ENCODE measurements at regions not wholly inside any gene's neighbourhood (a gene's known extent, or its start where the extent isn't known, plus 50 kb on each side); places are given as distances from the start of the nearest gene placed in this dataset.

DNA sequence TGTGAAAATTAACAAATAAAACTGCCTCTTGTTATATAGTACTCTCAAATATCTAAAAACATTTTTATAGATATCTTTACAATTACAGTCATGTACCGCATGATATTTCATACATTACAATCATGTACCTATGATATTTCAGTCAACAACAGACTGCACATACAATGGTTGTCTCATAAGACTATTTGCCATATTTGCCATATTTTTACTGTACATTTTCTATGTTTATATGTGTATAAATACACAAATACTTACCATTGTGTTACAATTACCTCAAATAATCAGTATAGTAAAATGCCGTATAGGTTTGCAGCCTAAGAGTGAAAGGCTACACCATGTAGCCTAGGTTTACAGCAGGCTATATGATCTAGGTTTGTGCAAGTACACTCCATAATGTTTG, 336.0 kb upstream of the PCDH15 start:
- Histone ChIP-seq H3K36me3 (no peaks in the 10 kb centered on the region), H3K27me3 (replicated peaks; ENCODE audit: insufficient read depth) (no peaks in the 10 kb centered on the region), H3K4me1 (replicated peaks) (no peaks in the 10 kb centered on the region), H3K9me3 (no peaks in the 10 kb centered on the region), H3K27ac (no peak overlapping the region), H3K4me3 (no peak overlapping the region)
- DNase-seq (ENCODE audit: low spot score), result no peak
- intact Hi-C loops (cut with DNase I), result no loop called here
- 92% methylated on average over 2 of the region's 2 CpGs for WGBS
- TF ChIP-seq POLR2AphosphoS5 (IDR thresholded peaks at IDR 0.05), result no peak
- TF ChIP-seq POLR2A (IDR thresholded peaks at IDR 0.05), result no peak
- TF ChIP-seq, protein P1, sequence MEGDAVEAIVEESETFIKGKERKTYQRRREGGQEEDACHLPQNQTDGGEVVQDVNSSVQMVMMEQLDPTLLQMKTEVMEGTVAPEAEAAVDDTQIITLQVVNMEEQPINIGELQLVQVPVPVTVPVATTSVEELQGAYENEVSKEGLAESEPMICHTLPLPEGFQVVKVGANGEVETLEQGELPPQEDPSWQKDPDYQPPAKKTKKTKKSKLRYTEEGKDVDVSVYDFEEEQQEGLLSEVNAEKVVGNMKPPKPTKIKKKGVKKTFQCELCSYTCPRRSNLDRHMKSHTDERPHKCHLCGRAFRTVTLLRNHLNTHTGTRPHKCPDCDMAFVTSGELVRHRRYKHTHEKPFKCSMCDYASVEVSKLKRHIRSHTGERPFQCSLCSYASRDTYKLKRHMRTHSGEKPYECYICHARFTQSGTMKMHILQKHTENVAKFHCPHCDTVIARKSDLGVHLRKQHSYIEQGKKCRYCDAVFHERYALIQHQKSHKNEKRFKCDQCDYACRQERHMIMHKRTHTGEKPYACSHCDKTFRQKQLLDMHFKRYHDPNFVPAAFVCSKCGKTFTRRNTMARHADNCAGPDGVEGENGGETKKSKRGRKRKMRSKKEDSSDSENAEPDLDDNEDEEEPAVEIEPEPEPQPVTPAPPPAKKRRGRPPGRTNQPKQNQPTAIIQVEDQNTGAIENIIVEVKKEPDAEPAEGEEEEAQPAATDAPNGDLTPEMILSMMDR (IDR thresholded peaks at IDR 0.05), result no peak

DNA sequence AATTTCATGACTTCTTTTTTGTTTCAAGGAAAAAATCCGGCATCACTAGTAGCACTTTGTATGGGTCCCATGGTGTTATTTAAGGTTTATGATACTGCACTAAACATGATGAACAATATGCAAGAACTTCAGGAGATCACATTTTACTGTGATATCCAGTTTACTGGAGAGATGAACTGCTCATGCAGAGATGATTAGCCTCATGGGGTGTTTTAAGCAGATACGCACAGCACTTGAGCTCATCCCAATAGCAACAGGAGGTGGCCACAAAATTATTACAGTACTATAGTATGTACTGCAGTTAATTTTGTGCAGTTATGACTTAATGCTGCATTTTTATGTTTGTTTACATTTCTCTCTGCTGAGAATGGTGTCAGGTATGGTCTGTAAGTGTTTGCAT, 303.7 kb upstream of the PCDH15 start:
- no peak overlapping the region for H3K27ac ChIP-seq
- H3K9me3 ChIP-seq, result no peaks in the 10 kb centered on the region
- no peaks in the 10 kb centered on the region for H3K36me3 ChIP-seq
- no peaks in the 10 kb centered on the region for H3K4me1 ChIP-seq (replicated peaks)
- DNase-seq (ENCODE audit: low spot score), result no peak
- intact Hi-C loops (cut with DNase I), result no loop called here
- H3K4me3 ChIP-seq, result no peak overlapping the region
- 89% methylated on average over 2 of the region's 2 CpGs for WGBS
- TF ChIP-seq POLR2A (IDR thresholded peaks at IDR 0.05) (no peak), POLR2AphosphoS5 (IDR thresholded peaks at IDR 0.05) (no peak)
- TF ChIP-seq, protein P1 (IDR thresholded peaks at IDR 0.05), result no peak
- H3K27me3 ChIP-seq (replicated peaks; ENCODE audit: insufficient read depth), result no peaks in the 10 kb centered on the region

DNA sequence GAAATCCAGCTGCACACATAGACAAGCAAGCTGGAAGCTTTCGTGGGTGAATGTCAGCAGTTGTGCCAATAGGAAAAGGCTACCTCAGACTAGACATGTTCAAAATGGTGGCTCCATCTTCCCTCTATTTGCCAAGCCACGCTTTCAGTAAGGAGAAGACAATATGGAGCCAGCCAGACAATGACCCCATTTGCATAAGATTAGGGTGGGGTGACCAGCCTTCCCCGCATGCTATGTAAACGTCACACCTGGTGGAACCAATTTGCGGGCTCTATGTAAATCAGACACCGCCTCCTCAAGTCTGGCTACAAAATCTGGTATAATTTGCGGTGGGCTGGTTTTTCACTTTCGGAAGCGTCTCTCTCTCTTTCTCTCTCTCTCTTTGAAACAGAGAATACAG, 297.4 kb upstream of the PCDH15 start:
- Histone ChIP-seq H3K9me3 (no peaks in the 10 kb centered on the region), H3K4me1 (replicated peaks) (no peaks in the 10 kb centered on the region), H3K27me3 (replicated peaks; ENCODE audit: insufficient read depth) (no peaks in the 10 kb centered on the region), H3K27ac (no peak overlapping the region), H3K36me3 (no peaks in the 10 kb centered on the region), H3K4me3 (no peak overlapping the region)
- no peak for DNase-seq (ENCODE audit: low spot score)
- intact Hi-C loops (cut with DNase I), result no loop called here
- TF ChIP-seq POLR2AphosphoS5 (IDR thresholded peaks at IDR 0.05), result no peak
- WGBS, result 86% methylated on average over 9 of the region's 9 CpGs

DNA sequence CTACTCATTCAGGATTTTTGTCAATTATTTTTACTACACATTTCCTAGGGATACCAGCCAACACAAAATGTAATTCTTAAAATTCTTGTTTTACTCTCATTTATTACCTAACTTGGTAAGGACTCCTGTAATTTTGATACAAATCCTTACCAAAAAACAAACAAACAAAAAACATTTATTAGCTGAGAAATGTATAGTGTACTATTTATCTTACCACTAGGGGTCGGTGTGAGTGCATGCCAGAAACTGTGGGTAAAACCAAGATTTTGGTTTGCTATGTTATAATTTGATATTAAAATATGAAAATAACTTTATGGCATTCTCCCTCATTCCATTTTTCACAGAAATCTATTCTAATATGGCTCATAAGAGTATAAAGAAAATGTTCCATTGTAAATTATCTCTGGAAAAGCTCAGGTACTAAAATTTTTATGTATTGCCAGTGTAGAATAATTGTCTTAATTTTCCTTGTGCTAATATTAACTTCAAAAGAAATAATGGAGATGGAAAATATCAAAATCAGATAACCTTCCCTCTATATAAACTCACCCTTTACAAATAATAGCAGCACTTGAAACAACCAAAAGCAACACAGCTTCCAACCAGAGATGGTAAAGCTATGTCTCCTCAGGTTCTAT, 290.8 kb upstream of the PCDH15 start:
- Histone ChIP-seq H3K36me3 (no peaks in the 10 kb centered on the region), H3K27ac (no peak overlapping the region), H3K9me3 (no peaks in the 10 kb centered on the region), H3K27me3 (replicated peaks; ENCODE audit: insufficient read depth) (no peaks in the 10 kb centered on the region), H3K4me1 (replicated peaks) (no peaks in the 10 kb centered on the region), H3K4me3 (no peak overlapping the region)
- DNase-seq (ENCODE audit: low spot score), result no peak
- 0% methylated on average over 1 of the region's 1 CpG for WGBS
- intact Hi-C loops (cut with DNase I), result no loop called here
- TF ChIP-seq POLR2A (IDR thresholded peaks at IDR 0.05), result no peak
- TF ChIP-seq, protein P1 (IDR thresholded peaks at IDR 0.05), result peak; percentile 48 to 77 (median 58)

DNA sequence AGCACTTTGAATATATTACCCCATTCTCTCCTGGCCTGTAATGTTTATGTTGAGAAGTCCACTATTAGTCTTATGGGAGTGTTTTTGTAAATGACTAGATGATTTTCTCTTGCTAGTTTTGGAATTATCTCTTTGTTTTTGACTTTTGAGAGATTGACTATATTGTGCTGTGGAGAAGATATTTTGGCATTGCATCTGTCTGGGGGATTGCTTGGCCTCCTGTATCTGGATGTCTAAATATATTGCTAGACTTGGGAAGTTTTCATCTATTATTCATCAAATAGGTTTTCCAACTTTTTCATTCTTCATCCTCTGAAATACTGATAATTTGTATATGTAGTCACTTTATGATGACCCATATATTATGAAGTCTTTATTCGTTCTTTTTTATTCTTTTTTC, 277.1 kb upstream of the PCDH15 start:
- H3K4me3 ChIP-seq, result no peak overlapping the region
- no peak for TF ChIP-seq POLR2A (IDR thresholded peaks at IDR 0.05)
- TF ChIP-seq POLR2AphosphoS5 (IDR thresholded peaks at IDR 0.05), result no peak
- TF ChIP-seq, protein P1 (IDR thresholded peaks at IDR 0.05), result no peak
- no peaks in the 10 kb centered on the region for H3K9me3 ChIP-seq
- H3K36me3 ChIP-seq, result no peaks in the 10 kb centered on the region
- no peaks in the 10 kb centered on the region for H3K27me3 ChIP-seq (replicated peaks; ENCODE audit: insufficient read depth)
- no peak for DNase-seq (ENCODE audit: low spot score)
- intact Hi-C loops (cut with DNase I), result no loop called here
- WGBS, result 89% methylated on average over 1 of the region's 1 CpG
- no peak overlapping the region for H3K27ac ChIP-seq
- H3K4me1 ChIP-seq (replicated peaks), result no peaks in the 10 kb centered on the region

Measured in prostate gland (tissue), 2 donors.